SK-N-MC (cell line): ENCODE measurements at regions not wholly inside any gene's neighbourhood (a gene's known extent, or its start where the extent isn't known, plus 50 kb on each side); places are given as distances from the start of the nearest gene placed in this dataset.

Source experiments
- EZH2 ChIP-seq: fragments of 200-600 bp; sonication (generic); IDR thresholded peaks from one replicate; pipeline ENCODE4 v1.6.1; 2017; ENCODE audit warnings: antibody characterized with exemption
- FOXP2 ChIP-seq: optimal IDR thresholded peaks from 2 replicates; pipeline ENCODE3; 2011; ENCODE audit warnings: mild to moderate bottlenecking, moderate library complexity; ENCODE audit not compliant: insufficient read depth; ENCODE audit errors: extremely low read length, control extremely low read depth
- POLR2AphosphoS5 ChIP-seq: IDR thresholded peaks from 2 replicates; pipeline ENCODE4 v1.6.1; 2012; ENCODE audit warnings: mild to moderate bottlenecking, low read depth, low read length, borderline replicate concordance

GRCh38 chr11:37484298-37484697 lies 886.3 kb upstream of the RAG2 start:
- no peak for TF ChIP-seq POLR2AphosphoS5
- TF ChIP-seq EZH2, result no peak
- no peak for TF ChIP-seq FOXP2
